HT-29 (cell line): ENCODE measurements at regions not wholly inside any gene's neighbourhood (a gene's known extent, or its start where the extent isn't known, plus 50 kb on each side); places are given as distances from the start of the nearest gene placed in this dataset. TPM values are rescaled to one million over a fixed set of nuclear protein-coding genes. Genes with fewer than 3 reads are reported as not detected.
"Not testable (repeated sequence)": the region's sequence is repeated elsewhere in the genome, so short reads cannot be mapped to it uniquely, and the experiment has no call there.

Source experiments
- DNase-seq: peaks from one replicate; pipeline ENCODE4 v3.0.0-alpha.2; 2015; ENCODE audit warnings: low spot score
- small RNA-seq: library from RNA; depleted of rRNA; stranded (forward); fragments of <200 nt; gene quantifications from one replicate; pipeline ENCODE3, GENCODE V24; 2014

DNA sequence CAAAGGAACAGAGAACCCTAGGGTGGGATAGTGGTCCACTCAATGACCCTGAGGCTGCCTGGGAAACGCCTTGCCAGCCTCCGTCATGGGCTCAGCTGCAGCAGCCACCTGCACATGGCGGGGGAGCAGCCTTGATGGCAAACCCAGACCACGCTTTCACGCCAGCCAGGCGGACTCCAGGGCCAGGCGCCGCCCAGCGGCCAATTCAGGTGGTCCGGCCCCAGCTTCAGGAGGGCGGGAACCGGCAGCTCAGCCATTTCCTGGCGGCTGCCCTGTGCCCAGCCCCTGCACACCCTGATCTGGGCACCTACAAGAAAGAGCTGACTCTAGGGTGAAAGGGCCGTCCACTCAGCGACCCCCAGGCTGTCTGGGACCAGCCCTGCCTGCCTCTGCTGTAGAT is 87.5 kb downstream of the POTEG start:
- not testable (repeated sequence) for DNase-seq

DNA sequence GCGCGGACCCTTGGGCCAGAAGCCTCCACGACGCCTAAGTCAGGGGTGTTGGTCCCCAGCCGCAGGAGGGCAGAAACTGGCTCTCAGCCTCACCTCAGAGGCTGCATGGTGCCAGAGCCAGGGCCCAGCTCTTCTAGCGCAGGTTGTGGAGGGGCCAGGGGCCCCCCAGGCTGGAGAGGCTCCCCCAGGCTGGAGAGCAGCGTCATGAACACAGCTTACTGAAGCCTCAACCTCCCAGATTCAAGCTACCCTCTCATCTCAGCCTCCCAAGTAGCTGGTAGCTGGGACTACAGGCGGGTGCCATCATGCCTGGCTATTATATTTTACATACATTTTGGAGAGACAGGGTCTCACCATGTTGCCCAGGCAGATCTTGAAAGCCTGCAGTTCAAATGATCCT is 87.0 kb downstream of the POTEG start:
- DNase-seq = not testable (repeated sequence)

Small RNAs in the stretch of these regions (small RNA-seq; reads per million reads assigned to genes)
- gene AL589743.6 = not detected
